GM19395 (cell line): ENCODE measurements at regions not wholly inside any gene's neighbourhood (a gene's known extent, or its start where the extent isn't known, plus 50 kb on each side); places are given as distances from the start of the nearest gene placed in this dataset.
"Not testable (repeated sequence)": the region's sequence is repeated elsewhere in the genome, so short reads cannot be mapped to it uniquely, and the experiment has no call there.

ENCODE experiments used
- ATAC-seq: cut with Tn5 transposase; IDR thresholded peaks from one replicate; pipeline ENCODE4 v1.9.1; 2021; ENCODE audit warnings: mild to moderate bottlenecking, moderate library complexity; ENCODE audit not compliant: unreplicated experiment

DNA sequence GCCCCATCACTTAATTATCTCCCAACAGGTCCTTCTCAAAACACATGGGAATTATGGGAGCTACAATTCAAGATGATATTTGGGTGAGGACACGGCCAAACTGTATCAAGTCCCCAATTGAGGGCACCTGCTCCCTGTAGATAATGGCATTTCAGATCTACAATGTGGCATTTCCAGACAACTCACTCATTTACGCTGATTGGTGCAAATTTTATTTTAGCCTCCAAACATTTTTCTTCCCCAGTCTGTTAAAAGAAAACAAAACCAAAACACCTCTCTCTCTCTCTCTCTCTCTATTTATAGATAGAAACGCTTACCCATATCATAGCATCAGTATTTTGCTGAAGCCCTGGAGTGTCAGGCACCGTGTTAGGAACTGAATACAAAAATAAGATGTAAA, 148.7 kb upstream of the KLF6 start:
- no peak for ATAC-seq

GRCh38 chr10:3932597-3933375, 147.8 kb upstream of the KLF6 start:
- ATAC-seq, result no peak

DNA sequence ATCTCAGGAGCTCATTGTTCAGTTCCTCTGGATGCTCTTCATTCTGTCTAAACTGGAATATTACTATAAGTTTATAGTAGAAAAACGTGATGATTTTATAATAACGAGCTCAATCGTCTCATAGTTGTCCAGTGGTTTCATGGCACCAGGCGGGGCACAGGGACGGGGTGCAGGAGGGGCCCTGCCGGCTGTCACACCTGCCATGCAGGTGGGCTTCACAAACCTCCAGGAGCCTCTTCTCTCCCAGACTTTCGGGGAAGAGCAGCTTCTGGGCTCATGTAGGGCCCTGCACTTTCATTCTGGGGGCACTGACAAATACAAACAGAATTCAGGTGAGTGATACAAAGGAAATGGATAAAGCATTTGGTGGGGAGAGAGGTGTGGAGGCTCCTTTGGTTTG, 146.9 kb upstream of the KLF6 start:
- no peak for ATAC-seq

GRCh38 chr10:3931224-3931623, 146.2 kb upstream of the KLF6 start:
- ATAC-seq, result no peak

DNA sequence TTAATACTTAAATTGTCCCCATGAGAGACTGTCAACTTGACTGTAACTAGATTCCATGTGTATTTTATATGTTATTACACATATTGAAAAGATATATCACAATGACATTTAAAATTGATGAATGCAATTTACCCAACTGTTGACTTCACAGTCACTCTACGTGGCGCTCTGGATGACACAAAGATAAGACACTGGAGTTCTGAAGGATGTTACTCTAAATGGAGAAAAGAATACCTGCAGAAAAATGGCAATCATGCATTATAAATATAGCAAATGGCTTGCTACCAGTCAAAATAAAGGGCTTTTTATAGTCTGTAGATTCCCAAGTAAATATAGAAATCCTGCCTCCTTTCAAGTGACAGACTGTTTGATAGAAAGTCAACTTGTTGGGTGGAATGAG, 143.6 kb upstream of the KLF6 start:
- ATAC-seq, result no peak

DNA sequence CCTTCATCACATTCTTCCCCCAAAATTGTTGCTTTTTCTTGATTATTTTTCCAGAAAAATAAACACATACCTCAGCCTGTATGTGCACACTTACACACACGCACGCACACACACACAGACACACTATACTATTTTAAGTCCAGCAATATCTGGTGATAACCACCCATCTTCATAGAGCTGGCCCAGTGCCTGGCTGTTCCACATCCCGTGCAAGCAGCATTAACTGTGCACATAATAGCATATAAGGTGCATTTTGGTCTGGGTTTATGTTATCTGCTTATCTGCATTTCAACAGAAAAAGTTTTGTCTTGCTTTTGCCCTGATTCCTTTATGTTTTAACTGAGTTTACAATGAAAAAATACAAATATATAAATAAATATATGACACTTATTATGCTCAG, 143.1 kb upstream of the KLF6 start:
- ATAC-seq, result no peak

- ATAC-seq, result no peak
Observed at GRCh38 chr10:3926675-3927525, 141.9 kb upstream of the KLF6 start.

DNA sequence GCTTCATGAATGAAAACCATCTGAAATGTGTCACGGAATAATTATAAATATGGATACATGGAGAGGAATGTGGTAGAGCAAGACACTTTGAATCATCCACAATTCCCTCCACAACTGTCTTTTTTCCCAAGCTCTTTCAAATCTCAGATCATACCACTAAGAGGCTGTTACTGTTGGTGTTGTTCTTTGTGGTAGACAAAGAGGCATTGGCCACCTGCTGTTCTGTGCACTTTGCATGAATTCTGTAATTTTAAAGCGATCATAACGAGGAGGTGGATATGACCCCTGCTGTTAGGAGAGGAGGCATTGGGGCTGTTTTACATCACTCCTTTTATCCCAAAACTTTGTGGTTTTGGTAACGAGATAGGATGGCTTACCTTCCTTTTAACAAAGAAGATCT, 141.2 kb upstream of the KLF6 start:
- ATAC-seq, result no peak

- no peak for ATAC-seq
Observed at GRCh38 chr10:3925184-3925583, 140.2 kb upstream of the KLF6 start.

GRCh38 chr10:3924344-3924743, 139.3 kb upstream of the KLF6 start:
- ATAC-seq, result no peak

- ATAC-seq, result no peak
Observed at GRCh38 chr10:3923033-3923432, 138.0 kb upstream of the KLF6 start.

GRCh38 chr10:3919709-3920308, 134.8 kb upstream of the KLF6 start:
- no peak for ATAC-seq

DNA sequence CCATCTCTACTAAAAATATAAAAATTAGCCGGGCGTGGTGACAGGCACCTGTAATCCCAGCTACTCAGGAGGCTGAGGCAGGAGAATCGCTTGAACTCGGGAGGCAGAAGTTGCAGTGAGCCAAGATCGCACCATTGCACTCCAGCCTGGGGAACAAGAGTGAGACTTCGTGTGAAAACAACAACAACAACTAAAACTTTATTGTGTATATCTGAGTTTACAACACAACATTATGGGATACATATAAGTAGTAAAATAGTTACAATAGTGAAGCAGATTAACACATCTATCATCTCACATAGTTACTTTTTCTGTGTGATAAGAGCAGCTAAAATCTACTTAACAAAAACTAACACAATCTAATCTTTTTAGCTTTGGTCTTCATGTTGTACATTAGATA, 132.4 kb upstream of the KLF6 start:
- ATAC-seq, result not testable (repeated sequence)

GRCh38 chr10:3914733-3915132, 129.7 kb upstream of the KLF6 start:
- ATAC-seq, result no peak

DNA sequence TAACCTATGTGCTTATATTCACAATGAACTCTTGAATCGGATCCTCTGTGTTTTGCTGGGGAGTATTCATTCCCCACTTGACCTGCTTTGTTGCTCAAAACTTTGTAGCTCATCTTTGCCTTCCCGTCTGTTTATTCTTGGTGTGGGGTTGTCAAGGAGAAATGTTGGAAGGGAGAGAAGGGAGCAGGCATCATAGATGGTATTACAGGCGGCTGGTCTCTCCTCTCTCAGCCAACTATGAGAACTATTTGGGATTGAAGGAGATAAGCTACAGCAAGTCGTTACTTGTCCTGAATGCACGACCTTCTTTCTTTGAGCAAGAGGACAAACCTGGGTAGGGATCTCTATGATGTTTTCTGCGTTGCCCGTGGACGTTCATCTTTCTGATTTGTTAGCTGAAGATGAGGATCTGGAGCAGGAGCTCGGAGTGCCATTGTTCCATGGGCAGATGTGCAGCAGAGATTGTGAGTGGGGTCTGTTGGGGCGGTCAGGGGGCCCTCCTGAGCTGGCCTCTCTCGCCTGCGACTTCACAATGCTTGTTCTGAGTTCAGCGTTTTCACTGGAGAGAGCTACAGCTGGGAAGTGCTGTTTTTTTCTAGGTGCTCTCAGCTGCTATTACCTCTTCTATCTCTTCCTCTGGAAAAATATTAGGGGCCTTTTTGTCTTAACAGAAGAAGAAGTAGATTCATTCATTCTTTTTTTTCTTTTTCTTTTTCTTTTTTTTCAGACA, 126.9 kb upstream of the KLF6 start:
- ATAC-seq, result no peak

- ATAC-seq, result no peak
Observed at GRCh38 chr10:3911241-3911640, 126.2 kb upstream of the KLF6 start.

GRCh38 chr10:3909339-3909738, 124.3 kb upstream of the KLF6 start:
- no peak for ATAC-seq

GRCh38 chr10:3908183-3908582, 123.2 kb upstream of the KLF6 start:
- no peak for ATAC-seq

- ATAC-seq, result no peak
Observed at GRCh38 chr10:3907514-3907913, 122.5 kb upstream of the KLF6 start.

DNA sequence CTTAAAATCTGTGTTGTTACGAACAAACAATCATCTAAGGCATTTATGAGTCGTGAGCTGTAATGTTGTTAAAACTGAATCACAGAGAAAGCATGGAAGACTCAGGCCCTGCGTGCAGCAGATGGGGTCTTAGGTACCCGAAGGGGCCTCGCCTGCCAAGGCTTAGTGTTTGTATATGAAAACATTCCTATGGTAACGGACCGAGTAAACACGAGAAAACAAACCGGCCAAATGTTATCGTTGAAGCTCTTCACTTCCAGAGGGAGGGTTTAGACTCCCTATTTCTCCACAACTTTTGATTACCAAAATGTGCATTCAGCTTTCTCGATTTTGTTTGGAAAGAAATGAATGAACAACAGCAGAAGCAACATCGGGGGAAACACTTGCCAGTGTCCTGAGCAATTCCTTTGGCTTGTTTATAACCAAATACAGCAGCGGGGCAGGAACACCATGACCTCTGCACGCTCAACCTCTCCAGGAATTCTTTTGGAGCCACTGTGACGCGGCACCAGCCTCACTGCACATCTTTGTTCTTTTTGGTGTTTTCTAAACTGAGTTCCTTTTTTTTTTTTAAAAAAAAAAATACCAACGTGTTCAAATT, 121.6 kb upstream of the KLF6 start:
- ATAC-seq, result no peak
